Upper lobe of right lung (tissue), 1 donor: ENCODE measurements at regions not wholly inside any gene's neighbourhood (a gene's known extent, or its start where the extent isn't known, plus 50 kb on each side); places are given as distances from the start of the nearest gene placed in this dataset.

Experiments
- ATAC-seq: fragments of 200-7000 bp; cut with Tn5 transposase; one replicate; pipeline ENCODE4 v1.9.1; 2020; ENCODE audit warnings: mild to moderate bottlenecking, moderate library complexity
- DNase-seq: peaks from one replicate; pipeline ENCODE4 v3.0.0-alpha.2; 2020
- H3K27ac ChIP-seq: fragments of 200-600 bp; one replicate; pipeline ENCODE4 v1.8.0; 2022
- H3K27me3 ChIP-seq: fragments of 200-600 bp; one replicate; pipeline ENCODE4 v1.8.0; 2022; ENCODE audit warnings: mild to moderate bottlenecking
- H3K36me3 ChIP-seq: fragments of 200-600 bp; one replicate; pipeline ENCODE4 v1.8.0; 2022
- H3K4me1 ChIP-seq: fragments of 200-600 bp; one replicate; pipeline ENCODE4 v1.8.0; 2022
- H3K4me3 ChIP-seq: fragments of 200-600 bp; one replicate; pipeline ENCODE4 v1.8.0; 2022; ENCODE audit warnings: mild to moderate bottlenecking
- H3K9me3 ChIP-seq: fragments of 200-600 bp; one replicate; pipeline ENCODE4 v1.8.0; 2022
- intact Hi-C: fragments of 100-400 bp; cut with DNase I; formaldehyde crosslinking; loops from one replicate; pipeline ENCODE4 v1.11.0; 2022
- TF ChIP-seq, protein P1 (sequence below): fragments of 200-600 bp; IDR thresholded peaks from one replicate; pipeline ENCODE4 v1.8.0; 2022; ENCODE audit warnings: antibody characterized with exemption
- donor health status: DM: no; HTN: yes; CAD: no; lungs with severe emphysema.

DNA sequence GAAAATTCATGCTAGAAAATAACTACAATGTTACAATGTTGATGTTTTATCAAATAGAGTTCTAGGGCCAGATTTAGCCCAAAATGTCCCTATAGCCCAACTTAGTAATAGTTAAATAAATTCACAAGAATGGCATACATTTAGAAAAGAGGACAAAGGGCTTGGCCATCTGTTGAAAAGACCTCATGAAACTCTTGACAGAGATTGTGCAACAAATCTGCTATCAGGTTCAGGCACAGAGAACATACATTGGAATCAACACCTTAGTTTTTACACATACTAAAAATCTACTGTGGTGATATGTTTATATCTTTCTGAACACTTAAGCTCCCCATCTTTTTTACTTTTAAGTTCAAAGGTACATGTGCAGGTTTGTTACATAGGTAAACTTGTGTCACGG, 298.3 kb upstream of the DACH1 start:
- no peak overlapping the region for H3K4me3 ChIP-seq
- DNase-seq: no peak
- H3K4me1 ChIP-seq: no peaks in the 10 kb centered on the region
- no peaks in the 10 kb centered on the region for H3K9me3 ChIP-seq
- no peak for ATAC-seq
- no peak overlapping the region for H3K27ac ChIP-seq
- TF ChIP-seq, protein P1, sequence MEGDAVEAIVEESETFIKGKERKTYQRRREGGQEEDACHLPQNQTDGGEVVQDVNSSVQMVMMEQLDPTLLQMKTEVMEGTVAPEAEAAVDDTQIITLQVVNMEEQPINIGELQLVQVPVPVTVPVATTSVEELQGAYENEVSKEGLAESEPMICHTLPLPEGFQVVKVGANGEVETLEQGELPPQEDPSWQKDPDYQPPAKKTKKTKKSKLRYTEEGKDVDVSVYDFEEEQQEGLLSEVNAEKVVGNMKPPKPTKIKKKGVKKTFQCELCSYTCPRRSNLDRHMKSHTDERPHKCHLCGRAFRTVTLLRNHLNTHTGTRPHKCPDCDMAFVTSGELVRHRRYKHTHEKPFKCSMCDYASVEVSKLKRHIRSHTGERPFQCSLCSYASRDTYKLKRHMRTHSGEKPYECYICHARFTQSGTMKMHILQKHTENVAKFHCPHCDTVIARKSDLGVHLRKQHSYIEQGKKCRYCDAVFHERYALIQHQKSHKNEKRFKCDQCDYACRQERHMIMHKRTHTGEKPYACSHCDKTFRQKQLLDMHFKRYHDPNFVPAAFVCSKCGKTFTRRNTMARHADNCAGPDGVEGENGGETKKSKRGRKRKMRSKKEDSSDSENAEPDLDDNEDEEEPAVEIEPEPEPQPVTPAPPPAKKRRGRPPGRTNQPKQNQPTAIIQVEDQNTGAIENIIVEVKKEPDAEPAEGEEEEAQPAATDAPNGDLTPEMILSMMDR: no peak
- intact Hi-C loops: no loop called here
- H3K27me3 ChIP-seq: no peaks in the 10 kb centered on the region
- H3K36me3 ChIP-seq: no peaks in the 10 kb centered on the region

DNA sequence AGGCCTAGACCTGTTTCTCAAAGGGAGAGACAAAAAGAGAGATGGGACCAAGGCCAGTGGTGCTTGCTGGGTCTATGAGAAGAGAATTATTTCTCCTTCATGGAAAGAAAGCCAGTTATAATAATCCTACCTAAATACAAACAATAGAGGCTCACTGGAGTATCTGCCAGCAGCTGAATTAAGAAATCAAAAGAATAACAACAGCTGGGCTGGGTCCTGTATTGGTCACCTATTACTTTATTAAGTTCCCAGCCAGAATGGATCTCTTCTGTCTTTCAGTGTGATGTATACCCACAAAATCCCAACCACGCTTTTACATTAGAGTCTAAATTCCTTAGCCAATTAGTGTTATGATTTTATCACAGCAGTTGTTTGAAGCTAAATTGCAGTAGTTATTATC, 297.8 kb upstream of the DACH1 start:
- Histone ChIP-seq H3K4me3 (no peak overlapping the region), H3K9me3 (no peaks in the 10 kb centered on the region), H3K27me3 (no peaks in the 10 kb centered on the region), H3K36me3 (no peaks in the 10 kb centered on the region), H3K27ac (no peak overlapping the region), H3K4me1 (no peaks in the 10 kb centered on the region)
- no peak for ATAC-seq
- TF ChIP-seq, protein P1: no peak
- intact Hi-C loops: no loop called here
- no peak for DNase-seq

DNA sequence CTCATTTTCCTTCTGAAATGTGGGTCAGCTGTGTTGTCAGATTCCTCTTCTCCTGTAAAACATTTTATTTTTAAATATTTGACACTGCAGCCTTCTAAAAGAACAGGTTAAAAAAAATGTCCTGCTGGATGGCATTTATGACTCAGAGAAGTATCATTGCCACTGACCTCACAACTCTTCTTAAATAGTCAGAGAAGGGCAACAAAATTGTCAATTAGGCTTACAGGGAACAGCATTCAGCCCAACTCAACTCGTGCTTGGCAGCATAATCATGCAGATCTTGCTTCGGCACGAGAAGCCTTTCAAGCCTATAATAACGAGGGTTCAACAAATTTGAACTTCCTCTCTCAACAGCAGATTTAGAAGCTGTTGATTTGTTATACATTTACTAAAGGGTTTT, 296.7 kb upstream of the DACH1 start:
- Histone ChIP-seq H3K4me3 (no peak overlapping the region), H3K27me3 (no peaks in the 10 kb centered on the region), H3K27ac (no peak overlapping the region), H3K9me3 (no peaks in the 10 kb centered on the region), H3K36me3 (no peaks in the 10 kb centered on the region), H3K4me1 (no peaks in the 10 kb centered on the region)
- intact Hi-C loops: no loop called here
- TF ChIP-seq, protein P1: no peak
- DNase-seq (no peak), ATAC-seq (no peak)

GRCh38 chr13:72160977-72161376, 294.0 kb upstream of the DACH1 start:
- H3K4me3 ChIP-seq: no peak overlapping the region
- H3K36me3 ChIP-seq: no peaks in the 10 kb centered on the region
- intact Hi-C loops: no loop called here
- no peaks in the 10 kb centered on the region for H3K4me1 ChIP-seq
- TF ChIP-seq, protein P1: no peak
- H3K9me3 ChIP-seq: no peaks in the 10 kb centered on the region
- no peak overlapping the region for H3K27ac ChIP-seq
- DNase-seq (no peak), ATAC-seq (no peak)
- H3K27me3 ChIP-seq: no peaks in the 10 kb centered on the region

GRCh38 chr13:72156760-72157159, 289.8 kb upstream of the DACH1 start:
- intact Hi-C loops: no loop called here
- no peaks in the 10 kb centered on the region for H3K27me3 ChIP-seq
- ATAC-seq: no peak

DNA sequence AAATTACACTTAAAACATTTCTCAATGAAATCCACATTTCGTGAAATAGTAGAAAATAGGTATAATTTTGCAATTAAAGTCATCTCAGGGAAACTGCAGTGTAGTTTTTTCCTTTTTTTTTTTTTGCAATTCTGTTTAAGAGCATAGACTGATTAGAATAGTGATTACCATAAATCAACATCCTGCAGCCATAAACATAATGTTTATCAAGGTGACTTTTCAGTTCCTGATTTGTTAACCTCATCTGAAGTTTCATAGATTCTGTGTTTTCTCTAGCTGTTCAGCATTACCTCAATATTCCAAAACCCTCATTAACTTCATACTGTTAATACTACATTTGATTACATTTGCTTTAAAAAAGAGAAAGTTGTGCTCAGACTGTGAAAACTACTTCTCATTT, 286.3 kb upstream of the DACH1 start:
- no peaks in the 10 kb centered on the region for H3K9me3 ChIP-seq
- no peak for DNase-seq
- TF ChIP-seq, protein P1: no peak
- no peak for ATAC-seq
- no peaks in the 10 kb centered on the region for H3K27me3 ChIP-seq
- H3K27ac ChIP-seq: no peak overlapping the region
- no peaks in the 10 kb centered on the region for H3K4me1 ChIP-seq
- intact Hi-C loops: no loop called here
- H3K4me3 ChIP-seq: no peak overlapping the region
- H3K36me3 ChIP-seq: no peaks in the 10 kb centered on the region

More at GRCh38 chr13:72156760-72157159, 289.8 kb upstream of the DACH1 start:
- Histone ChIP-seq H3K36me3 (no peaks in the 10 kb centered on the region), H3K27ac (no peak overlapping the region), H3K4me3 (no peak overlapping the region), H3K4me1 (no peaks in the 10 kb centered on the region), H3K9me3 (no peaks in the 10 kb centered on the region)
- no peak for DNase-seq
- TF ChIP-seq, protein P1: no peak
